ENCODE measurements at regions not wholly inside any gene's neighbourhood (a gene's known extent, or its start where the extent isn't known, plus 50 kb on each side); places are given as distances from the start of the nearest gene placed in this dataset.

DNA sequence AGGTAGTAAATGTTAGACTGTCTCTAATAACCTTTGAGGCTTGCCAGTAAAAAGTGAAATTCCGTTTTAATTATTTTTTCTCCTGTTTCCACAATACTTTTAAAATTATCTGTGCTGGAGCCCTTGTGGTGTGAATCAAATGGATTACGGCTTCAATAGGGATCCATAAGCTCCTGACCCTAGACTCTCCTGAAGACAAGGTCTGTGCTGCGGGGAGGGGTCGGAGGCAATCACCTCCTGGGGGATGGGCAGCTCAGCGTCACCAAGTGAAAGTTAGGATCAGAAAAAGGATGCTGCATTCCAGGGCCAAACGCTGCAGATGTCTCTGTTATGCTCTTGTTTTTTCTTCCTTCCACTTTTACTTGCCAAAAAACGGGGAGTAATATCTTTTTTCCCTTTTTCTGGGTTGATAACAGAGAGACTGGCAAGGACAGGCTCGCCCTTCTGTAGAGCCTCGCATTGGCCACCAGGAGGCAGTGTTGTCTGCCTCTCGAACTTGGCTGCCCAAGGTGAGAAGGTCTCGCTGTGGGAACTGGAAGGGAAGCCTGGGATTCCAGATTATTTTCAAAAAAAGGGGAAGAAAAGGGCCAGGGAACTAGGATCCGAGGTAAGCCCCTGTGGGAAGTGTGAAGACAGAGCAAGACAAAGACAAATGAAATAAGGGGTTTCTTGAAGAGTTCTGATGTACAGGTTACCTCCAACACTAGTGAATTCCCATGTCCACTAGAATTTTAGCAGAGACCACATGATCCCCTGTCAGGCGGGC is 621.9 kb downstream of the ACTR3B start:
- H3K36me3 ChIP-seq (replicated peaks in 1 of 2; ENCODE audit: control insufficient read depth in 1 of 2, insufficient read depth in 2 of 2, low read length in 2 of 2), result no peaks in the 10 kb centered on the region
- BruUV-seq (replicated peaks), result no TSS peak
- peak; percentile 91 for ATAC-seq
- ChIA-PET POLR2A (no interaction called here), CTCF (ENCODE audit: low intra/inter-chr PET ratio, low total read pairs) (interaction anchor here (1.3 kb wide), 1 partner anchor 1363 kb away, joined by 5 read pairs; no protein-coding TSS in a partner anchor)
- H3K27me3 ChIP-seq (ENCODE audit: control insufficient read depth in 1 of 2, insufficient read depth in 2 of 2, low read length in 2 of 2), result no peaks in the 10 kb centered on the region
- no peak overlapping the region for H3K4me3 ChIP-seq (replicated peaks in 1 of 3; ENCODE audit: insufficient read depth in 1 of 3, low read depth in 2 of 3, low read length in 3 of 3)
- FAIRE-seq, result peak; percentile 30
- no peaks in the 10 kb centered on the region for H3K79me2 ChIP-seq (ENCODE audit: insufficient read depth, low read length)
- DNase-seq (ENCODE audit: low spot score), result peak; percentile 28
- WGBS (ENCODE audit: low lambda C conversion rate), result 12% methylated on average over 12 of the region's 13 CpGs
- no peak overlapping the region for H3K9ac ChIP-seq (ENCODE audit: insufficient read depth, low read depth, low read length)
- no peak overlapping the region for H2AFZ ChIP-seq (ENCODE audit: low read length)
- H3K9me3 ChIP-seq (ENCODE audit: low read length), result no peaks in the 10 kb centered on the region
- TF ChIP-seq ARHGAP35 (CRISPR knock-in tag; IDR thresholded peaks at IDR 0.05; ENCODE audit: borderline replicate concordance) (no peak), STAG1 (CRISPR knock-in tag; IDR thresholded peaks at IDR 0.05) (peak; percentile 91), SMC3 (IDR thresholded peaks at IDR 0.05; ENCODE audit: low read length) (peak; percentile 59), RAD21 (CRISPR knock-in tag; IDR thresholded peaks at IDR 0.05) (peak; percentile 60; the same call in 1 of the 2 replicates)
- TF ChIP-seq, protein P1, sequence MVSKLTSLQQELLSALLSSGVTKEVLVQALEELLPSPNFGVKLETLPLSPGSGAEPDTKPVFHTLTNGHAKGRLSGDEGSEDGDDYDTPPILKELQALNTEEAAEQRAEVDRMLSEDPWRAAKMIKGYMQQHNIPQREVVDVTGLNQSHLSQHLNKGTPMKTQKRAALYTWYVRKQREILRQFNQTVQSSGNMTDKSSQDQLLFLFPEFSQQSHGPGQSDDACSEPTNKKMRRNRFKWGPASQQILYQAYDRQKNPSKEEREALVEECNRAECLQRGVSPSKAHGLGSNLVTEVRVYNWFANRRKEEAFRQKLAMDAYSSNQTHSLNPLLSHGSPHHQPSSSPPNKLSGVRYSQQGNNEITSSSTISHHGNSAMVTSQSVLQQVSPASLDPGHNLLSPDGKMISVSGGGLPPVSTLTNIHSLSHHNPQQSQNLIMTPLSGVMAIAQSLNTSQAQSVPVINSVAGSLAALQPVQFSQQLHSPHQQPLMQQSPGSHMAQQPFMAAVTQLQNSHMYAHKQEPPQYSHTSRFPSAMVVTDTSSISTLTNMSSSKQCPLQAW (CRISPR knock-in tag; IDR thresholded peaks at IDR 0.05), result peak; percentile 43; the same call in 1 of the 2 replicates
- TF ChIP-seq, protein P2, sequence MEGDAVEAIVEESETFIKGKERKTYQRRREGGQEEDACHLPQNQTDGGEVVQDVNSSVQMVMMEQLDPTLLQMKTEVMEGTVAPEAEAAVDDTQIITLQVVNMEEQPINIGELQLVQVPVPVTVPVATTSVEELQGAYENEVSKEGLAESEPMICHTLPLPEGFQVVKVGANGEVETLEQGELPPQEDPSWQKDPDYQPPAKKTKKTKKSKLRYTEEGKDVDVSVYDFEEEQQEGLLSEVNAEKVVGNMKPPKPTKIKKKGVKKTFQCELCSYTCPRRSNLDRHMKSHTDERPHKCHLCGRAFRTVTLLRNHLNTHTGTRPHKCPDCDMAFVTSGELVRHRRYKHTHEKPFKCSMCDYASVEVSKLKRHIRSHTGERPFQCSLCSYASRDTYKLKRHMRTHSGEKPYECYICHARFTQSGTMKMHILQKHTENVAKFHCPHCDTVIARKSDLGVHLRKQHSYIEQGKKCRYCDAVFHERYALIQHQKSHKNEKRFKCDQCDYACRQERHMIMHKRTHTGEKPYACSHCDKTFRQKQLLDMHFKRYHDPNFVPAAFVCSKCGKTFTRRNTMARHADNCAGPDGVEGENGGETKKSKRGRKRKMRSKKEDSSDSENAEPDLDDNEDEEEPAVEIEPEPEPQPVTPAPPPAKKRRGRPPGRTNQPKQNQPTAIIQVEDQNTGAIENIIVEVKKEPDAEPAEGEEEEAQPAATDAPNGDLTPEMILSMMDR (CRISPR knock-in tag; IDR thresholded peaks at IDR 0.05), result peak; percentile 85
- no peak overlapping the region for H3K27ac ChIP-seq (ENCODE audit: extremely low read length, insufficient read depth, low read length)
- H3K4me2 ChIP-seq (ENCODE audit: low read depth, low read length), result no peak overlapping the region
- no peaks in the 10 kb centered on the region for H3K4me1 ChIP-seq (ENCODE audit: insufficient read depth, low read length)
- H4K20me1 ChIP-seq (ENCODE audit: insufficient read depth, low read length), result no peaks in the 10 kb centered on the region
- intact Hi-C loops (cut with micrococcal nuclease; ENCODE audit: unreplicated experiment) (no loop called here), in situ Hi-C loops (cut with HindIII; ENCODE audit: extremely low pct_ligation_motif_present, low pct_unique_long_range_greater_than_20kb) (no loop called here)
